Hepatic stellate cell (primary cell): ENCODE measurements at regions not wholly inside any gene's neighbourhood (a gene's known extent, or its start where the extent isn't known, plus 50 kb on each side); places are given as distances from the start of the nearest gene placed in this dataset.
"Not testable (repeated sequence)": the region's sequence is repeated elsewhere in the genome, so short reads cannot be mapped to it uniquely, and the experiment has no call there.

Experiments
- DNase-seq: peaks from one replicate; pipeline ENCODE4 v3.0.0; 2011; ENCODE audit warnings: low spot score

GRCh38 chr2:163187119-163187518 lies 348.6 kb upstream of the KCNH7 start:
- no peak for DNase-seq

GRCh38 chr2:163185160-163185559 lies 346.6 kb upstream of the KCNH7 start:
- no peak for DNase-seq

- no peak for DNase-seq
These were observed 344.3 kb upstream of the KCNH7 start for GRCh38 chr2:163182764-163183354.

- no peak for DNase-seq
These were observed 339.0 kb upstream of the KCNH7 start for GRCh38 chr2:163177592-163177991.

- DNase-seq: no peak
These were observed 336.7 kb upstream of the KCNH7 start for GRCh38 chr2:163175294-163175693.

GRCh38 chr2:163173591-163173990 lies 335.0 kb upstream of the KCNH7 start:
- DNase-seq: no peak

GRCh38 chr2:163171786-163172530 lies 333.4 kb upstream of the KCNH7 start:
- no peak for DNase-seq

- no peak for DNase-seq
These were observed 319.4 kb upstream of the KCNH7 start for GRCh38 chr2:163157891-163158496.

GRCh38 chr2:163157411-163157810 lies 318.8 kb upstream of the KCNH7 start:
- no peak for DNase-seq

- no peak for DNase-seq
These were observed 317.4 kb upstream of the KCNH7 start for GRCh38 chr2:163155925-163156324.

GRCh38 chr2:163155279-163155883 lies 316.8 kb upstream of the KCNH7 start:
- DNase-seq: no peak

GRCh38 chr2:163142618-163143017 lies 304.1 kb upstream of the KCNH7 start:
- no peak for DNase-seq

GRCh38 chr2:163138947-163139346 lies 300.4 kb upstream of the KCNH7 start:
- no peak for DNase-seq

- no peak for DNase-seq
These were observed 296.7 kb upstream of the KCNH7 start for GRCh38 chr2:163135256-163135655.

- no peak for DNase-seq
These were observed 295.0 kb upstream of the KCNH7 start for GRCh38 chr2:163133602-163134001.

GRCh38 chr2:163132850-163133249 lies 294.3 kb upstream of the KCNH7 start:
- no peak for DNase-seq

GRCh38 chr2:163132207-163132606 lies 293.6 kb upstream of the KCNH7 start:
- not testable (repeated sequence) for DNase-seq

- DNase-seq: no peak
These were observed 285.0 kb upstream of the KCNH7 start for GRCh38 chr2:163123526-163123925.

GRCh38 chr2:163122257-163122656 lies 283.7 kb upstream of the KCNH7 start:
- no peak for DNase-seq

GRCh38 chr2:163121483-163121882 lies 282.9 kb upstream of the KCNH7 start:
- no peak for DNase-seq

- DNase-seq: no peak
These were observed 281.4 kb upstream of the KCNH7 start for GRCh38 chr2:163119966-163120365.

GRCh38 chr2:163086940-163087339 lies 248.4 kb upstream of the KCNH7 start:
- no peak for DNase-seq
